D721Med (cell line): ENCODE measurements at regions not wholly inside any gene's neighbourhood (a gene's known extent, or its start where the extent isn't known, plus 50 kb on each side); places are given as distances from the start of the nearest gene placed in this dataset.

Experiments
- DNase-seq: peaks from one replicate; pipeline ENCODE4 v3.0.0; 2011; ENCODE audit warnings: low spot score; ENCODE audit not compliant: insufficient read length
- FAIRE-seq: peaks from 2 replicates; lab custom pipeline; 2011; peaks lifted over from hg19 to GRCh38; lab: Jason Lieb, UNC
- CTCF ChIP-seq: IDR thresholded peaks from 2 replicates; pipeline ENCODE4 v1.5.1; 2012; ENCODE audit warnings: mild to moderate bottlenecking, control low read depth; ENCODE audit not compliant: insufficient read depth; ENCODE audit errors: missing control alignments

GRCh38 chr2:122148128-122148767 lies 392.8 kb downstream of the TSN start:
- no peak for TF ChIP-seq CTCF
- FAIRE-seq (no peak), DNase-seq (no peak)

- DNase-seq (no peak), FAIRE-seq (no peak)
- TF ChIP-seq CTCF: no peak
Measured at GRCh38 chr2:122150524-122151280, 395.3 kb downstream of the TSN start.

- TF ChIP-seq CTCF: no peak
- FAIRE-seq (no peak), DNase-seq (no peak)
Measured at GRCh38 chr2:122152571-122152970, 397.1 kb downstream of the TSN start.

GRCh38 chr2:122156176-122156890 lies 400.9 kb downstream of the TSN start:
- DNase-seq (no peak), FAIRE-seq (no peak)
- no peak for TF ChIP-seq CTCF

- no peak for FAIRE-seq
- no peak for DNase-seq
- TF ChIP-seq CTCF: no peak
Measured at GRCh38 chr2:122157158-122157557, 401.7 kb downstream of the TSN start.

- no peak for TF ChIP-seq CTCF
- FAIRE-seq (no peak), DNase-seq (no peak)
Measured at GRCh38 chr2:122163617-122164016, 408.2 kb downstream of the TSN start.
